ENCODE measurements at regions not wholly inside any gene's neighbourhood (a gene's known extent, or its start where the extent isn't known, plus 50 kb on each side); places are given as distances from the start of the nearest gene placed in this dataset.
A peak's percentile ranks its signal among the peaks of the same experiment; 100 is the strongest.

DNA sequence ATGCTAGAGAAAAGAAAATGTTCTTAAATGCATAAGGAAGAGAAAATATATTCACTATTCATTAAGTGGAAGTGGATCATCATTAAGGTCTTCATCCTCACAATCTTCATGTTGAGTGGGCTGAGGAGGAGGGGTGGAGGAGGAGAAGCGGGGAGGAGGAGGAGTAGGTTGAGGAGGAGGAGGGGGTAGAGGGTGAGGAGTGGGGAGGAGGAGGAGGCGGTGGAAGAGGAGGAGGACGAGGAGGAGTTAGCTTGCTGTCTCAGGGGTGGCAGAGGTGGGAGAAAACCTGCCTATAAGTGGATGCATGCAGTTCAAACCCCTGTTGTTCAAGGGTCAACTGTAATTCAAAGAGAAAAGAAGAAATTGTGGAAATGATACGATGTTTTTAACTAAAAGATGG lies 71.6 kb downstream of the MYEOV start:
- no peak for DNase-seq (ENCODE audit: low spot score)

GRCh38 chr11:69366591-69366990 lies 72.6 kb downstream of the MYEOV start:
- DNase-seq (ENCODE audit: low spot score) = no peak

GRCh38 chr11:69367211-69367964 lies 73.4 kb downstream of the MYEOV start:
- DNase-seq (ENCODE audit: low spot score) = no peak

DNA sequence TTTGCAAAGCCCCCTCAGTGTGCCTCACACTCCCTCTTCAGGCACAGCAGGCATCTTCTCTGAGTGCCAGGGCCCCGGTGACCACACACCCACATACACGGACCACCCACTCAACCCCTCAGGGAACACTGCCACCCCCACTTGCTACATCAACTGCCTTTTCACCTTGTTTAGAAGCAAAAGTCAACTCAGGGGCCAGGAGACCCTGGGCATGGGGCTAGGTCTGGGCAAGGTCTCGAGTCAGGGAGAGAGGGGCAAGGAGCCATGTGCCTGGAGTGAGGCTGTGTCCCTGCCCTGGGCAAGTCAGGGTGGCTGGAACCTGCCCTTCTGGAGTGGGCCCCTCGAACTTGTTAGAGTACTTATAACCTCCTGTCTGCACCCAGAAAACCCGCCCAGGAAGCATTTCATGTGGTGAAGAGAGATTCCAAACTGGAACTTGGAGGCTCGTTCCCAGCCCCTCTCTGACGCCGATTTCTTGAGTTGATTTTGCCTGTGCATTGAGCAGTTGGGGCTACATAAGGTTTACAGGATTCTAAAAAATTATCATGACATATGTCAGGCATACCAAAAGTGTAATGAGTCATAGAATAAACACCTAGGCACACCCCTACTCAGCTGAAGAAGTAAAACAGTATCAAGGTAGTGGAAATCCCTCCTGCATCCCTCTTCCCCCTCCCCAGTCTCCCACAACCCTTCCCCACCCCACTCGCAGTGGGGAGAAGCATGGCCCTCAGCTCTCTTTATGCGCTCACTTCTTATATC lies 74.3 kb downstream of the MYEOV start:
- DNase-seq (ENCODE audit: low spot score) = no peak

- no peak for DNase-seq (ENCODE audit: low spot score)
These were observed 75.4 kb downstream of the MYEOV start for GRCh38 chr11:69369210-69369825.

GRCh38 chr11:69369945-69370344 lies 76.0 kb downstream of the MYEOV start:
- no peak for DNase-seq (ENCODE audit: low spot score)

GRCh38 chr11:69370984-69371709 lies 77.2 kb downstream of the MYEOV start:
- no peak for DNase-seq (ENCODE audit: low spot score)

GRCh38 chr11:69371731-69372588 lies 78.0 kb downstream of the MYEOV start:
- DNase-seq (ENCODE audit: low spot score) = no peak

DNA sequence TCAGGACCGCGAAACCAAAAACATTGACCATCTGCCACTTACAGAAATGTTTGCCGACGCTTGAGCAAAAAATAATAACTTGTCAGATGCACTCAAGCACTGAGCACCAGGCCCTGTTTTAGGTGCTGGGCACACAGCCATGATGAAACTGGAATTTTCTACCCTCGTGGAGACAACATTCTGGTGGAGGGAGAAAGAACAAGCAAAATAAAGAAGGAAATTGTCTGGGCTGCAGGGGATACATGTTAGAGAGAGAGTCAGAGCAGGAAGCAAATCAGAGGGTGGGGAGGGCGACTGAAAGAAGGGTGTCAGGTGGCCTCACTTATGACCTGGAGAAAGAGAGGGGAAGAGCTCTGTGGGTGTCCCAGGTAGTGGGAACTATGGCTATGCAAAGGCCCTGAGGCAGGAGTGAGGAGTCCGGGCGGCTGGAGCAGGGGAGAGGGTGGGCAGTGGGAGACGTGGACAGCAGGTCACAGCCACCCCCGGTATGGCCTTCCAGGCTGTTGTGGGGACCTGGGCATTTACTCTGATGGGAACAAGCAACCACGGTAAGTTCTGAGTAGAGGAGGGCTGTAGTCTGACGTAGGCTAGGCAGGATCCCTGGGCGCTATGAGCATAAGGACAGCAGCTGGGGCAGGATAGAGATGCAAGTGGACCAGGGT lies 78.8 kb downstream of the MYEOV start:
- DNase-seq (ENCODE audit: low spot score) = no peak

DNA sequence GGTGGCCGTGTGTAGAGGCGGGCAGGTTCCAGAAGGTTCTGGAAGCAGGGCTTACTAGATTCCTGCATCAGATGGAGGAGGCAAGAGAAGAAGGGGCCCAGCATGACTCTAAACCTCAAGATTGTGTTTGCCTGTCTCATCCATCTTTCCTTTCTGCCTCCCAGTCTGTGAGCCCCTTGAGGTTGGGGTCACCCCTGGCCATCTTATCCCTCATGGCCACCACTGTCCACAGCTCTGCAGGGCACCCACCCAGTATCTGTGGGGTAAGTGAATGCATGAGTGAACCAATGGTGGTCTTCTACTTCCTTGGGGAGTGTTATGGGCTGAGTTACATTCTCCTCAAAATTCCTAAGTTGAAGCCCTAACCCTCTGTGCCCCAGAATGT lies 79.3 kb downstream of the MYEOV start:
- DNase-seq (ENCODE audit: low spot score) = no peak

DNA sequence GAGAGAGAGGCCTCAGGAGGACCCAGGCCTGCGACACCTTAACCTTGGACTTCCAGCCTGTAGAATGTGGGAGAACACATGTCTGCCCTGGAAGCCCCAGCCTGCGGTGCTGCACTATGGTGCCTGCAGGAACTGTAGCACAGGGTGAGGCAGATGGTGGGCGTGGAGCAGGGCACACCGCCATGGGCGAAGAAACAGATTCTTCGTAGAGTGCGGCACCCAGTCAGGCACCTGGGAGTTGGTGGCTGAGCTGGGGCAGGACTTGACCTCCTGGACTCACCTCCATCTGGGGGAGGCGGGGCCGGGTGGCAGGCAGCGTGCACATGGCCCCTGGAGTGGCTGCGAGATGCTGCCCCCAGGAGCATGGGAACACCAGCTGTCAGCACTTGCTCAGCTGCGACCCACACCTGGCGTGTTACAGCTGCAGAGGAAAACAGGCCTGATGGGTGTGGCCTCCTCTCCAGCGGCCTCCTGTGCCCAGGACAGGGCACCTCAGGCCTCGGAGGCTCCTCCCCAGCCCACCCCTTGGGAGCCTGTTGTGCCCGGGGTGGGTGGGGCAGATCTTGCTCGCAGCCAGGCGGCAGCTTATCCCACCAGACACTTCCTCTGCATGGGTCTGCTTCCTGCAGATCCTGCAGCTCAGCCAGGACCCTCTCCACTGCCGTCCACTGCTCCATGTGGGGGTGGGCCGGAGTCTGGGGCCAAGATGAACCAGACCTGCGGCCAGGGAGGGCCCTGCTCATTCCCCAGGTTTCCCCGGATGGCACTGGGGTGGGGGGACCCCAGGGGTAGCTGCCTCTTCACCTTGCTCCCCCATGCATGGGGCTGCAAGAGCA lies 80.4 kb downstream of the MYEOV start:
- DNase-seq (ENCODE audit: low spot score) = no peak

DNA sequence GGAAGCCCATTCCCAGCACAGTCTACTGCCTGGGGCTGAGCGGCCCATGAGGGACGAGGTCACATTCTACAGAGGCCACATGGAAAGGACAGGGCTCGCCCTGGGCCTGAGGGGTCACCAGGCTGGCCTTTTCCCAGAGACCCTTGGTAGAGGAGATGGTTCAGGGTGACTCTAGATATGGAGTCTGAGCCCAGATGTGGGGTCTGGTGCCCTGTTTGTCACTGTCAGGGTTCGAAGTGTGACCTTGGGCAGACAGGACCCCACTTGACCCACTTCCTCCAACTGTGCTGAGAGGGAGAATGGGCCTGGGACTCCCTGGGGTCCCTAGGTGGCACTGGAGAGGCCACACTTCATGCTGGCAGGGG lies 81.0 kb downstream of the MYEOV start:
- DNase-seq (ENCODE audit: low spot score) = no peak

- DNase-seq (ENCODE audit: low spot score) = no peak
These were observed 81.6 kb downstream of the MYEOV start for GRCh38 chr11:69375316-69376154.

GRCh38 chr11:69376155-69377028 lies 82.4 kb downstream of the MYEOV start:
- DNase-seq (ENCODE audit: low spot score) = no peak

- peak; percentile 20 for DNase-seq (ENCODE audit: low spot score)
These were observed 83.3 kb downstream of the MYEOV start for GRCh38 chr11:69377029-69377952.

GRCh38 chr11:69377953-69378302 lies 84.0 kb downstream of the MYEOV start:
- DNase-seq (ENCODE audit: low spot score) = no peak

All from hematopoietic multipotent progenitor cell treated with erythropoietin and hydrocortisone succinate and interleukin-3 and kit ligand, for 17 days (in vitro differentiated cells).